Dermis blood vessel endothelial cell (primary cell): ENCODE measurements at regions not wholly inside any gene's neighbourhood (a gene's known extent, or its start where the extent isn't known, plus 50 kb on each side); places are given as distances from the start of the nearest gene placed in this dataset.

Experiments used
- DNase-seq: peaks from one replicate; pipeline ENCODE4 v3.0.0; 2010

- DNase-seq: no peak
Observed at GRCh38 chr1:195026792-195027191, 1581.4 kb downstream of the KCNT2 start.

- no peak for DNase-seq
Observed at GRCh38 chr1:195019385-195019784, 1588.9 kb downstream of the KCNT2 start.

GRCh38 chr1:195012995-195013394, 1595.2 kb downstream of the KCNT2 start:
- no peak for DNase-seq

GRCh38 chr1:195005338-195005737, 1602.9 kb downstream of the KCNT2 start:
- DNase-seq: no peak

- no peak for DNase-seq
Observed at GRCh38 chr1:194990483-194990882, 1617.8 kb downstream of the KCNT2 start.

- DNase-seq: no peak
Observed at GRCh38 chr1:194975913-194976312, 1632.3 kb downstream of the KCNT2 start.

- no peak for DNase-seq
Observed at GRCh38 chr1:194968916-194969315, 1639.3 kb downstream of the KCNT2 start.

- no peak for DNase-seq
Observed at GRCh38 chr1:194959795-194960194, 1648.4 kb downstream of the KCNT2 start.

- DNase-seq: no peak
Observed at GRCh38 chr1:194952171-194952570, 1656.1 kb downstream of the KCNT2 start.

GRCh38 chr1:194950584-194950983, 1657.7 kb downstream of the KCNT2 start:
- DNase-seq: no peak

GRCh38 chr1:194940336-194941030, 1667.8 kb downstream of the KCNT2 start:
- no peak for DNase-seq

- DNase-seq: no peak
Observed at GRCh38 chr1:194935864-194936263, 1672.4 kb downstream of the KCNT2 start.

GRCh38 chr1:194931166-194931565, 1677.1 kb downstream of the KCNT2 start:
- no peak for DNase-seq

- DNase-seq: no peak
Observed at GRCh38 chr1:194930132-194930531, 1678.1 kb downstream of the KCNT2 start.

- DNase-seq: no peak
Observed at GRCh38 chr1:194929357-194929756, 1678.9 kb downstream of the KCNT2 start.

- DNase-seq: no peak
Observed at GRCh38 chr1:194919146-194919545, 1689.1 kb downstream of the KCNT2 start.

GRCh38 chr1:194917769-194918168, 1690.5 kb downstream of the KCNT2 start:
- no peak for DNase-seq

GRCh38 chr1:194908643-194909042, 1699.6 kb downstream of the KCNT2 start:
- no peak for DNase-seq

- DNase-seq: no peak
Observed at GRCh38 chr1:194903524-194903923, 1704.7 kb downstream of the KCNT2 start.

- no peak for DNase-seq
Observed at GRCh38 chr1:194889310-194889709, 1702.9 kb upstream of the B3GALT2 start.

GRCh38 chr1:194870860-194871259, 1684.4 kb upstream of the B3GALT2 start:
- no peak for DNase-seq

- DNase-seq: no peak
Observed at GRCh38 chr1:194866153-194866552, 1679.7 kb upstream of the B3GALT2 start.

GRCh38 chr1:194865383-194865782, 1679.0 kb upstream of the B3GALT2 start:
- DNase-seq: no peak

GRCh38 chr1:194862129-194862528, 1675.7 kb upstream of the B3GALT2 start:
- no peak for DNase-seq
